OCI-LY3 (cell line): ENCODE measurements at regions not wholly inside any gene's neighbourhood (a gene's known extent, or its start where the extent isn't known, plus 50 kb on each side); places are given as distances from the start of the nearest gene placed in this dataset.

Experiments
- H2AFZ ChIP-seq: fragments of 200-600, 300-600 bp; shearing (Covaris generic); 2 replicates; pipeline ENCODE4 v1.6.0; 2014; ENCODE audit warnings: antibody characterized with exemption, low read depth, low read length
- H3K27ac ChIP-seq: fragments of 200-600, 300-600 bp; sonication (generic); 2 replicates; pipeline ENCODE4 v1.5.1; 2014; ENCODE audit warnings: mild to moderate bottlenecking, low read length, moderate library complexity, mixed read lengths
- H3K27me3 ChIP-seq: fragments of 200-600, 300-600 bp; sonication (generic); 2 replicates; pipeline ENCODE4 v1.6.1; 2014; ENCODE audit warnings: low read depth, low read length, mixed read lengths
- H3K36me3 ChIP-seq: fragments of 200-600, 300-600 bp; sonication (generic); replicated peaks from 2 replicates; pipeline ENCODE3; 2014; ENCODE audit warnings: low read depth, low read length, mixed read lengths
- H3K4me1 ChIP-seq: fragments of 300-600, 200-600 bp; sonication (generic); 2 replicates; pipeline ENCODE4 v1.6.1; 2014; ENCODE audit warnings: low read length, mixed read lengths
- H3K4me2 ChIP-seq: fragments of 200-600, 300-600 bp; sonication (generic); 2 replicates; pipeline ENCODE4 v1.6.1; 2014; ENCODE audit warnings: low read length, mixed read lengths
- H3K4me3 ChIP-seq: fragments of 300-600, 200-600 bp; sonication (generic); 2 replicates; pipeline ENCODE4 v1.5.1; 2014; ENCODE audit warnings: antibody characterized with exemption, mild to moderate bottlenecking, low read length, moderate library complexity
- H3K79me2 ChIP-seq: fragments of 300-600, 200-600 bp; shearing (Covaris generic); 2 replicates; pipeline ENCODE4 v1.6.1; 2014; ENCODE audit warnings: mild to moderate bottlenecking, low read length, mixed read lengths
- H3K9ac ChIP-seq: fragments of 300-600, 200-600 bp; shearing (Covaris generic); 2 replicates; pipeline ENCODE4 v1.6.0; 2014; ENCODE audit warnings: mild to moderate bottlenecking, low read length, moderate library complexity
- H3K9me3 ChIP-seq: fragments of 200-600, 300-600 bp; shearing (Covaris generic); 2 replicates; pipeline ENCODE4 v1.6.1; 2014; ENCODE audit warnings: low read length, mixed read lengths; ENCODE audit not compliant: insufficient read depth
- H4K20me1 ChIP-seq: fragments of 200-600, 300-600 bp; sonication (generic); 2 replicates; pipeline ENCODE4 v1.6.1; 2016; ENCODE audit warnings: low read length, mixed read lengths; ENCODE audit not compliant: insufficient read depth
- CTCF ChIP-seq: fragments of 200-600, 300-600 bp; sonication (generic); IDR thresholded peaks from 2 replicates; pipeline ENCODE4 v1.5.1; 2014; ENCODE audit warnings: antibody characterized with exemption, low read length, low read depth
- EZH2phosphoT487 ChIP-seq: fragments of 200-600 bp; shearing (Covaris generic); IDR thresholded peaks from 2 replicates; pipeline ENCODE4 v1.6.1; 2018; ENCODE audit warnings: antibody characterized with exemption, mixed run types, low read depth

GRCh38 chr11:13848031-13848430 lies 114.5 kb upstream of the SPON1 start:
- Histone ChIP-seq H2AFZ (no peak overlapping the region), H3K4me3 (no peak overlapping the region), H3K27ac (no peak overlapping the region), H3K27me3 (peaks cover 34% of the 10 kb centered on the region), H3K36me3 (no peaks in the 10 kb centered on the region), H3K4me2 (no peak overlapping the region), H4K20me1 (no peaks in the 10 kb centered on the region), H3K79me2 (no peaks in the 10 kb centered on the region), H3K4me1 (no peaks in the 10 kb centered on the region), H3K9me3 (no peaks in the 10 kb centered on the region), H3K9ac (no peak overlapping the region)
- TF ChIP-seq CTCF (no peak), EZH2phosphoT487 (no peak)

GRCh38 chr11:13850231-13851005 lies 112.1 kb upstream of the SPON1 start:
- Histone ChIP-seq H3K4me1 (no peaks in the 10 kb centered on the region), H3K4me2 (no peak overlapping the region)

GRCh38 chr11:13851691-13852090 lies 110.8 kb upstream of the SPON1 start:
- no peak overlapping the region for H3K4me3 ChIP-seq
- peaks cover 41% of the 10 kb centered on the region for H3K27me3 ChIP-seq
- H4K20me1 ChIP-seq = no peaks in the 10 kb centered on the region
- H2AFZ ChIP-seq = no peak overlapping the region
- TF ChIP-seq EZH2phosphoT487 (no peak), CTCF (no peak)
- no peaks in the 10 kb centered on the region for H3K4me1 ChIP-seq
- H3K9ac ChIP-seq = no peak overlapping the region
- H3K9me3 ChIP-seq = no peaks in the 10 kb centered on the region
- no peak overlapping the region for H3K27ac ChIP-seq
- H3K36me3 ChIP-seq = no peaks in the 10 kb centered on the region
- no peak overlapping the region for H3K4me2 ChIP-seq
- no peaks in the 10 kb centered on the region for H3K79me2 ChIP-seq

More at GRCh38 chr11:13850231-13851005, 112.1 kb upstream of the SPON1 start:
- Histone ChIP-seq H4K20me1 (no peaks in the 10 kb centered on the region), H2AFZ (no peak overlapping the region), H3K36me3 (no peaks in the 10 kb centered on the region), H3K9me3 (no peaks in the 10 kb centered on the region), H3K79me2 (no peaks in the 10 kb centered on the region), H3K9ac (no peak overlapping the region), H3K27me3 (peaks cover 37% of the 10 kb centered on the region), H3K4me3 (no peak overlapping the region), H3K27ac (no peak overlapping the region)
- TF ChIP-seq CTCF = no peak
- TF ChIP-seq EZH2phosphoT487 = no peak

- H3K9me3 ChIP-seq = no peaks in the 10 kb centered on the region
- no peaks in the 10 kb centered on the region for H3K79me2 ChIP-seq
- no peaks in the 10 kb centered on the region for H3K4me1 ChIP-seq
- H2AFZ ChIP-seq = no peak overlapping the region
- H3K4me2 ChIP-seq = no peak overlapping the region
- H3K36me3 ChIP-seq = no peaks in the 10 kb centered on the region
- no peak overlapping the region for H3K9ac ChIP-seq
- no peak overlapping the region for H3K27ac ChIP-seq
- peaks cover 41% of the 10 kb centered on the region for H3K27me3 ChIP-seq
- H4K20me1 ChIP-seq = no peaks in the 10 kb centered on the region
- no peak overlapping the region for H3K4me3 ChIP-seq
- TF ChIP-seq CTCF (no peak), EZH2phosphoT487 (no peak)
Observed at GRCh38 chr11:13852481-13852880, 110.0 kb upstream of the SPON1 start.
